Loucy (cell line): ENCODE measurements at regions not wholly inside any gene's neighbourhood (a gene's known extent, or its start where the extent isn't known, plus 50 kb on each side); places are given as distances from the start of the nearest gene placed in this dataset.

ENCODE experiments used
- H2AFZ ChIP-seq: fragments of 200-600 bp; sonication (generic); 2 replicates; pipeline ENCODE4 v1.6.0; 2016; ENCODE audit warnings: antibody characterized with exemption, mild to moderate bottlenecking, low read length, moderate library complexity
- H3F3A ChIP-seq: fragments of 200-600 bp; 2 replicates; pipeline ENCODE4 v1.6.0; 2016; ENCODE audit warnings: antibody characterized with exemption, low read depth, mild to moderate bottlenecking
- H3K27me3 ChIP-seq: fragments of 200-600 bp; sonication (generic); 2 replicates; pipeline ENCODE4 v1.6.1; 2014; ENCODE audit warnings: low read length, mild to moderate bottlenecking; ENCODE audit not compliant: insufficient read depth, poor library complexity, severe bottlenecking
- H3K36me3 ChIP-seq: fragments of 200-600 bp; sonication (generic); 2 replicates; pipeline ENCODE4 v1.6.1; 2016; ENCODE audit warnings: low read length; ENCODE audit not compliant: insufficient read depth
- H3K4me1 ChIP-seq: fragments of 200-600 bp; sonication (generic); 2 replicates; pipeline ENCODE4 v1.5.1; 2014; ENCODE audit warnings: low read length, mild to moderate bottlenecking; ENCODE audit not compliant: insufficient read depth, poor library complexity, severe bottlenecking
- H3K4me2 ChIP-seq: fragments of 200-600 bp; sonication (generic); 2 replicates; pipeline ENCODE4 v1.6.0; 2014; ENCODE audit warnings: antibody characterized with exemption, low read length, low read depth, mild to moderate bottlenecking; ENCODE audit not compliant: poor library complexity, severe bottlenecking
- H3K4me3 ChIP-seq: fragments of 200-600 bp; sonication (generic); 2 replicates; pipeline ENCODE4 v1.5.1; 2014; ENCODE audit warnings: low read length, mild to moderate bottlenecking, mixed read lengths; ENCODE audit not compliant: poor library complexity, severe bottlenecking
- H3K79me2 ChIP-seq: fragments of 200-600 bp; sonication (generic); 2 replicates; pipeline ENCODE4 v1.6.1; 2014; ENCODE audit warnings: low read length; ENCODE audit not compliant: insufficient read depth
- H3K9ac ChIP-seq: fragments of 200-600 bp; sonication (generic); 2 replicates; pipeline ENCODE4 v1.6.0; 2014; ENCODE audit warnings: mild to moderate bottlenecking, low read depth, low read length, moderate library complexity; ENCODE audit not compliant: poor library complexity, severe bottlenecking
- H3K9me2 ChIP-seq: fragments of 200-600 bp; sonication (generic); replicated peaks from 2 replicates; pipeline ENCODE4 v1.6.1; 2016; ENCODE audit warnings: low read depth, low read length, mixed read lengths
- H3K9me3 ChIP-seq: fragments of 200-600 bp; sonication (generic); 2 replicates; pipeline ENCODE4 v1.6.1; 2014; ENCODE audit warnings: mild to moderate bottlenecking, antibody characterized with exemption, low read length, low read depth; ENCODE audit not compliant: insufficient read depth
- H4K20me1 ChIP-seq: fragments of 200-600 bp; sonication (generic); 2 replicates; pipeline ENCODE4 v1.6.0; 2014; ENCODE audit warnings: antibody characterized with exemption, low read length, mild to moderate bottlenecking; ENCODE audit not compliant: insufficient read depth, poor library complexity, severe bottlenecking
- EZH2phosphoT487 ChIP-seq: fragments of 200-600 bp; IDR thresholded peaks from 2 replicates; pipeline ENCODE4 v1.6.1; 2018; ENCODE audit warnings: antibody characterized with exemption, mild to moderate bottlenecking, moderate library complexity, borderline replicate concordance
- TF ChIP-seq, protein P1 (sequence below): fragments of 200-600 bp; sonication (generic); conservative IDR thresholded peaks from 2 replicates; pipeline ENCODE4 v1.5.1; 2014; ENCODE audit warnings: mild to moderate bottlenecking, antibody characterized with exemption, low read length

- Histone ChIP-seq H3K4me2 (no peak overlapping the region), H3F3A (no peaks in the 10 kb centered on the region), H3K4me1 (no peaks in the 10 kb centered on the region), H3K27me3 (no peaks in the 10 kb centered on the region), H2AFZ (no peak overlapping the region), H3K9me2 (no peaks in the 10 kb centered on the region), H3K36me3 (peaks cover 14% of the 10 kb centered on the region; the same call in 1 of the 2 replicates), H3K4me3 (no peak overlapping the region), H3K9ac (no peak overlapping the region), H3K79me2 (no peaks in the 10 kb centered on the region), H4K20me1 (no peaks in the 10 kb centered on the region), H3K9me3 (no peaks in the 10 kb centered on the region)
- TF ChIP-seq, protein P1, sequence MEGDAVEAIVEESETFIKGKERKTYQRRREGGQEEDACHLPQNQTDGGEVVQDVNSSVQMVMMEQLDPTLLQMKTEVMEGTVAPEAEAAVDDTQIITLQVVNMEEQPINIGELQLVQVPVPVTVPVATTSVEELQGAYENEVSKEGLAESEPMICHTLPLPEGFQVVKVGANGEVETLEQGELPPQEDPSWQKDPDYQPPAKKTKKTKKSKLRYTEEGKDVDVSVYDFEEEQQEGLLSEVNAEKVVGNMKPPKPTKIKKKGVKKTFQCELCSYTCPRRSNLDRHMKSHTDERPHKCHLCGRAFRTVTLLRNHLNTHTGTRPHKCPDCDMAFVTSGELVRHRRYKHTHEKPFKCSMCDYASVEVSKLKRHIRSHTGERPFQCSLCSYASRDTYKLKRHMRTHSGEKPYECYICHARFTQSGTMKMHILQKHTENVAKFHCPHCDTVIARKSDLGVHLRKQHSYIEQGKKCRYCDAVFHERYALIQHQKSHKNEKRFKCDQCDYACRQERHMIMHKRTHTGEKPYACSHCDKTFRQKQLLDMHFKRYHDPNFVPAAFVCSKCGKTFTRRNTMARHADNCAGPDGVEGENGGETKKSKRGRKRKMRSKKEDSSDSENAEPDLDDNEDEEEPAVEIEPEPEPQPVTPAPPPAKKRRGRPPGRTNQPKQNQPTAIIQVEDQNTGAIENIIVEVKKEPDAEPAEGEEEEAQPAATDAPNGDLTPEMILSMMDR, result no peak
- TF ChIP-seq EZH2phosphoT487, result no peak
These were observed 55.6 kb upstream of the GRK3 start for GRCh38 chr22:25508761-25509321.

DNA sequence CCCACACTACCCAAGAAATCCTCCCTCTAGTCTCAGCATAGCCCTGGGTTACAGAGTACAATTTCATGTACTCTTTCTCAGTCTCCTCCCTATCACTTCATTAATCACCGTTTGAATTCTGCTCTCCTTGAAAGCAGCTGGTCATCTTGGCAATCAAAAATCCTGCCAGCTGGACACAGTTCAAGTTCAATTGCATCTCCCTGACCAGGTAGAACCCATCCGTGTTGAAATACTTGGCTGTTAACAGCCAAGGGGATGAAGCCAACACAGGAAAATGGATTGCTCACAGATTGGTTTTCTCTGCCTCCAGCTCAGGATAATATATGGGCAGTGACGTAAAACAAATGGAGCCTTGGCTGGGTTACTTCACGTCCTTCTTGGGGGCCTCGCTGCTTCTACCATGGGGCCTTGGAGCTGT, 55.1 kb upstream of the GRK3 start:
- H3K79me2 ChIP-seq, result no peaks in the 10 kb centered on the region
- no peaks in the 10 kb centered on the region for H3K9me2 ChIP-seq
- no peak overlapping the region for H3K4me3 ChIP-seq
- H3K4me1 ChIP-seq, result no peaks in the 10 kb centered on the region
- no peaks in the 10 kb centered on the region for H3F3A ChIP-seq
- TF ChIP-seq, protein P1, result no peak
- TF ChIP-seq EZH2phosphoT487, result no peak
- H3K4me2 ChIP-seq, result no peak overlapping the region
- H2AFZ ChIP-seq, result no peak overlapping the region
- H3K27me3 ChIP-seq, result no peaks in the 10 kb centered on the region
- H3K9ac ChIP-seq, result no peak overlapping the region
- no peaks in the 10 kb centered on the region for H4K20me1 ChIP-seq
- peaks cover 14% of the 10 kb centered on the region; the same call in 1 of the 2 replicates for H3K36me3 ChIP-seq
- no peaks in the 10 kb centered on the region for H3K9me3 ChIP-seq

DNA sequence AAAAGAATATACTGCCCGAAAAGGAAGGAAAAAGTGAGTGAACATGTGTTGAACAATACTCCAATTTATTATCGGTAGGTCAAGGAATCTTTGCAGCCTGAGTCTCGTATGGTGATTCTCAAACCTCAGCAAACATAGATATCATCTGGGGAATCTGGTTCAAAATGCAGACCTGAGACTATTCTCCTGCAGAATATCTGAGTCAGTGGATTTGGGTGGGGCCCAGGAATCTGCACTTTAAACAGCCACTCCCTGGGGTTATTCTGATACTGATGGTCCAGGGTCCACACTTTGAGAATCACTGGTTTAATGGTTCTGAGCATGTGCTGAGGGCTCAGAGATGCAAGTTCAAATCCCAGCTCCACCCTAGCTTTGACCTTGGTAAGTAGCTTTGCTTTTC, 53.6 kb upstream of the GRK3 start:
- Histone ChIP-seq H3K9me2 (no peaks in the 10 kb centered on the region), H3K4me3 (no peak overlapping the region), H3K36me3 (peaks cover 14% of the 10 kb centered on the region; the same call in 1 of the 2 replicates), H4K20me1 (no peaks in the 10 kb centered on the region), H2AFZ (no peak overlapping the region), H3F3A (no peaks in the 10 kb centered on the region), H3K9me3 (no peaks in the 10 kb centered on the region), H3K27me3 (no peaks in the 10 kb centered on the region), H3K4me1 (peaks cover 3% of the 10 kb centered on the region), H3K4me2 (no peak overlapping the region), H3K9ac (no peak overlapping the region), H3K79me2 (no peaks in the 10 kb centered on the region)
- TF ChIP-seq, protein P1, result no peak
- no peak for TF ChIP-seq EZH2phosphoT487
